ENCODE measurements at regions not wholly inside any gene's neighbourhood (a gene's known extent, or its start where the extent isn't known, plus 50 kb on each side); places are given as distances from the start of the nearest gene placed in this dataset.

- DNase-seq, result no peak
- H3K4me3 ChIP-seq, result no peak overlapping the region
- no peaks in the 10 kb centered on the region for H3K9me3 ChIP-seq (replicated peaks)
- H3K4me1 ChIP-seq, result no peaks in the 10 kb centered on the region; the same call in 1 of the 2 replicates
- H3K27me3 ChIP-seq, result no peaks in the 10 kb centered on the region
- H3K36me3 ChIP-seq, result no peaks in the 10 kb centered on the region
- H3K27ac ChIP-seq, result no peak overlapping the region
Measured at GRCh38 chr2:177314722-177315264, 50.3 kb upstream of the NFE2L2 start.

- no peak overlapping the region for H3K27ac ChIP-seq
- no peaks in the 10 kb centered on the region; the same call in 1 of the 2 replicates for H3K4me1 ChIP-seq
- H3K36me3 ChIP-seq, result no peaks in the 10 kb centered on the region
- DNase-seq, result no peak
- no peaks in the 10 kb centered on the region for H3K27me3 ChIP-seq
- no peaks in the 10 kb centered on the region for H3K9me3 ChIP-seq (replicated peaks)
- H3K4me3 ChIP-seq, result no peak overlapping the region
Measured at GRCh38 chr2:177315364-177315763, 50.8 kb upstream of the NFE2L2 start.

- Histone ChIP-seq H3K9me3 (replicated peaks) (no peaks in the 10 kb centered on the region), H3K36me3 (no peaks in the 10 kb centered on the region), H3K4me3 (no peak overlapping the region), H3K4me1 (no peaks in the 10 kb centered on the region; the same call in 1 of the 2 replicates), H3K27ac (no peak overlapping the region), H3K27me3 (no peaks in the 10 kb centered on the region)
- no peak for DNase-seq
Measured at GRCh38 chr2:177316756-177317155, 52.2 kb upstream of the NFE2L2 start.

GRCh38 chr2:177317443-177317842 lies 52.9 kb upstream of the NFE2L2 start:
- H3K4me1 ChIP-seq, result no peaks in the 10 kb centered on the region; the same call in 1 of the 2 replicates
- no peaks in the 10 kb centered on the region for H3K36me3 ChIP-seq
- H3K9me3 ChIP-seq (replicated peaks), result no peaks in the 10 kb centered on the region
- H3K4me3 ChIP-seq, result no peak overlapping the region
- H3K27me3 ChIP-seq, result no peaks in the 10 kb centered on the region
- no peak for DNase-seq
- H3K27ac ChIP-seq, result no peak overlapping the region

GRCh38 chr2:177317857-177318256 lies 53.3 kb upstream of the NFE2L2 start:
- no peak for DNase-seq
- Histone ChIP-seq H3K27me3 (no peaks in the 10 kb centered on the region), H3K4me3 (no peak overlapping the region), H3K36me3 (no peaks in the 10 kb centered on the region), H3K27ac (no peak overlapping the region), H3K9me3 (replicated peaks) (no peaks in the 10 kb centered on the region), H3K4me1 (no peaks in the 10 kb centered on the region; the same call in 1 of the 2 replicates)

GRCh38 chr2:177318613-177319012 lies 54.1 kb upstream of the NFE2L2 start:
- DNase-seq, result no peak
- no peaks in the 10 kb centered on the region; the same call in 1 of the 2 replicates for H3K4me1 ChIP-seq
- H3K9me3 ChIP-seq (replicated peaks), result no peaks in the 10 kb centered on the region
- H3K4me3 ChIP-seq, result no peak overlapping the region
- H3K36me3 ChIP-seq, result no peaks in the 10 kb centered on the region
- no peak overlapping the region for H3K27ac ChIP-seq
- no peaks in the 10 kb centered on the region for H3K27me3 ChIP-seq

- Histone ChIP-seq H3K36me3 (no peaks in the 10 kb centered on the region), H3K4me3 (no peak overlapping the region), H3K27me3 (no peaks in the 10 kb centered on the region), H3K4me1 (no peaks in the 10 kb centered on the region), H3K27ac (no peak overlapping the region), H3K9me3 (replicated peaks) (no peaks in the 10 kb centered on the region)
- no peak for DNase-seq
Measured at GRCh38 chr2:177320596-177320995, 56.1 kb upstream of the NFE2L2 start.

GRCh38 chr2:177322801-177323261 lies 58.3 kb upstream of the NFE2L2 start:
- Histone ChIP-seq H3K9me3 (replicated peaks) (no peaks in the 10 kb centered on the region), H3K4me3 (no peak overlapping the region), H3K27ac (no peak overlapping the region), H3K36me3 (no peaks in the 10 kb centered on the region), H3K27me3 (no peaks in the 10 kb centered on the region), H3K4me1 (no peaks in the 10 kb centered on the region)
- no peak for DNase-seq

- no peak for DNase-seq
- H3K27me3 ChIP-seq, result no peaks in the 10 kb centered on the region
- no peaks in the 10 kb centered on the region for H3K9me3 ChIP-seq (replicated peaks)
- H3K4me1 ChIP-seq, result no peaks in the 10 kb centered on the region
- no peak overlapping the region for H3K4me3 ChIP-seq
- H3K27ac ChIP-seq, result no peak overlapping the region
- no peaks in the 10 kb centered on the region for H3K36me3 ChIP-seq
Measured at GRCh38 chr2:177324797-177325196, 60.3 kb upstream of the NFE2L2 start.

GRCh38 chr2:177325554-177325953 lies 61.0 kb upstream of the NFE2L2 start:
- no peak overlapping the region for H3K27ac ChIP-seq
- H3K4me3 ChIP-seq, result no peak overlapping the region
- H3K36me3 ChIP-seq, result no peaks in the 10 kb centered on the region
- H3K4me1 ChIP-seq, result no peaks in the 10 kb centered on the region
- no peaks in the 10 kb centered on the region for H3K9me3 ChIP-seq (replicated peaks)
- DNase-seq, result no peak
- no peaks in the 10 kb centered on the region for H3K27me3 ChIP-seq

- no peak overlapping the region for H3K4me3 ChIP-seq
- no peaks in the 10 kb centered on the region for H3K4me1 ChIP-seq
- no peaks in the 10 kb centered on the region for H3K9me3 ChIP-seq (replicated peaks)
- no peak for DNase-seq
- H3K36me3 ChIP-seq, result no peaks in the 10 kb centered on the region
- H3K27me3 ChIP-seq, result no peaks in the 10 kb centered on the region
- no peak overlapping the region for H3K27ac ChIP-seq
Measured at GRCh38 chr2:177326005-177326404, 61.5 kb upstream of the NFE2L2 start.

GRCh38 chr2:177326591-177326990 lies 62.1 kb upstream of the NFE2L2 start:
- Histone ChIP-seq H3K9me3 (replicated peaks) (no peaks in the 10 kb centered on the region), H3K36me3 (no peaks in the 10 kb centered on the region), H3K4me3 (no peak overlapping the region), H3K27ac (no peak overlapping the region), H3K4me1 (no peaks in the 10 kb centered on the region), H3K27me3 (no peaks in the 10 kb centered on the region)
- no peak for DNase-seq

- H3K36me3 ChIP-seq, result no peaks in the 10 kb centered on the region
- no peak overlapping the region for H3K4me3 ChIP-seq
- no peaks in the 10 kb centered on the region for H3K27me3 ChIP-seq
- no peak overlapping the region for H3K27ac ChIP-seq
- no peaks in the 10 kb centered on the region for H3K9me3 ChIP-seq (replicated peaks)
- peaks cover 3% of the 10 kb centered on the region; the same call in 1 of the 2 replicates for H3K4me1 ChIP-seq
- no peak for DNase-seq
Measured at GRCh38 chr2:177327009-177327408, 62.5 kb upstream of the NFE2L2 start.

GRCh38 chr2:177328056-177328455 lies 63.5 kb upstream of the NFE2L2 start:
- peaks cover 3% of the 10 kb centered on the region; the same call in 1 of the 2 replicates for H3K4me1 ChIP-seq
- H3K27me3 ChIP-seq, result no peaks in the 10 kb centered on the region
- no peaks in the 10 kb centered on the region for H3K36me3 ChIP-seq
- no peak overlapping the region for H3K4me3 ChIP-seq
- no peaks in the 10 kb centered on the region for H3K9me3 ChIP-seq (replicated peaks)
- H3K27ac ChIP-seq, result no peak overlapping the region
- DNase-seq, result no peak

- Histone ChIP-seq H3K4me3 (no peak overlapping the region), H3K4me1 (peaks cover 3% of the 10 kb centered on the region; the same call in 1 of the 2 replicates), H3K27me3 (no peaks in the 10 kb centered on the region), H3K9me3 (replicated peaks) (no peaks in the 10 kb centered on the region), H3K27ac (no peak overlapping the region), H3K36me3 (no peaks in the 10 kb centered on the region)
- DNase-seq, result no peak
Measured at GRCh38 chr2:177329064-177329463, 63.5 kb upstream of the AGPS start.

- H3K27ac ChIP-seq, result no peak overlapping the region
Measured at GRCh38 chr2:177331466-177331997, 61.0 kb upstream of the AGPS start.

More at GRCh38 chr2:177331466-177331997, 61.0 kb upstream of the AGPS start:
- DNase-seq, result no peak
- Histone ChIP-seq H3K4me3 (no peak overlapping the region), H3K4me1 (peaks cover 3% of the 10 kb centered on the region; the same call in 1 of the 2 replicates), H3K36me3 (no peaks in the 10 kb centered on the region), H3K9me3 (replicated peaks) (no peaks in the 10 kb centered on the region), H3K27me3 (no peaks in the 10 kb centered on the region)
